ENCODE measurements at regions not wholly inside any gene's neighbourhood (a gene's known extent, or its start where the extent isn't known, plus 50 kb on each side); places are given as distances from the start of the nearest gene placed in this dataset.

DNA sequence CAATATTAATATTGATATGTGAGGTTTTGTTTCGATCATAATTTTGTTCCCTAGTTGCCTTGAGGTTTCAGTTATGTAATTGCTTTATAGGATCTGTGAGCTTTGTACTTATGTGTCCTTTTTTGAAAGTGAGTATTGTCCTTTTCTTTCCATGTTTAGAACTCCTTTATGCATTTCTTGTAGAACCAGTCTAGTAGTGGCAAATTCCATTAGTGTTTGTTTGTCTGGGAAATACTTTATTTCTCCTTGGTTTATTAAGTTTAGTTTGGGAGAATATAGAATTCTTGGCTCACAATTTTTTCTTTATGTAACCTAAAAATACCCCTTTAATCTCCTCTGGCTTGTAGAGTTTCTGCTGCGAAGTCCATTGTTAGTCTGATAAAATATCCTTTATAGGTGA, 127.5 kb upstream of the KITLG start:
- POLR2A ChIA-PET (ENCODE audit: unreplicated experiment) = no interaction called here

DNA sequence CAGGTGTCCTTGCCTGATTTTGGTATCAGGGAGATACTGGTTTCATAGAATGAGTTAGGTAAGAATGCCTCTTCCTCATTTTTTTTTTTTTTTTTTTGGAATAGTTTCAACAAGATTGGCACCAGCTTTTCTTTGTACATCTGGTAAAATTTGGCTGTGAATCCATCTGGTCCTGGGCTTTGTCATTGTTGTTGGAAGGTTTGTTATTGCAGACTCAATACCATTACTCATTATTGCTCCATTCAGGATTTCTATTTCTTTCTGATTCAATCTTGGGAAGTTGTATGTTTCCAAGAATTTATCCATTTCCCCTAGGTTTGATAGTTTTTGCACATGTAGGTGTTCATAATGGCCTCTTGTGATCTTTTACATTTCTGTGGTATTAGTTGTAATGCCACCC, 126.0 kb upstream of the KITLG start:
- CTCF ChIA-PET = no interaction called here
- no peaks in the 10 kb centered on the region for H3K4me1 ChIP-seq (replicated peaks; ENCODE audit: insufficient read depth)

More for the DNA sequence above, 127.5 kb upstream of the KITLG start:
- Histone ChIP-seq H3K79me2 (ENCODE audit: low read depth) (no peaks in the 10 kb centered on the region), H3K9me2 (ENCODE audit: insufficient read depth) (no peaks in the 10 kb centered on the region), H3K9me3 (ENCODE audit: insufficient read depth, low read depth) (no peaks in the 10 kb centered on the region), H3K4me2 (no peak overlapping the region), H3K4me3 (no peak overlapping the region), H3K36me3 (ENCODE audit: low read depth) (no peaks in the 10 kb centered on the region), H3K4me1 (replicated peaks; ENCODE audit: insufficient read depth) (no peaks in the 10 kb centered on the region), H4K20me1 (ENCODE audit: insufficient read depth) (no peaks in the 10 kb centered on the region), H3K27me3 (ENCODE audit: insufficient read depth, low read depth) (no peaks in the 10 kb centered on the region), H2AFZ (no peak overlapping the region), H3K27ac (no peak overlapping the region), H3F3A (ENCODE audit: insufficient read depth, low read depth) (no peaks in the 10 kb centered on the region)
- intact Hi-C loops (cut with micrococcal nuclease; ENCODE audit: unreplicated experiment) = no loop called here
- TF ChIP-seq CTCF (conservative IDR thresholded peaks at IDR 0.05) (no peak), EZH2 (IDR thresholded peaks at IDR 0.05; ENCODE audit: low read depth) (no peak)
- CTCF ChIA-PET = no interaction called here
- no peak for DNase-seq
- no TSS peak for BruUV-seq (replicated peaks)

GRCh38 chr12:88703790-88704189, 123.5 kb upstream of the KITLG start:
- Histone ChIP-seq H3K9me2 (ENCODE audit: insufficient read depth) (no peaks in the 10 kb centered on the region), H3K27me3 (ENCODE audit: insufficient read depth, low read depth) (no peaks in the 10 kb centered on the region), H3K4me2 (no peak overlapping the region), H3K4me3 (no peak overlapping the region), H3K27ac (no peak overlapping the region), H3F3A (ENCODE audit: insufficient read depth, low read depth) (no peaks in the 10 kb centered on the region), H3K79me2 (ENCODE audit: low read depth) (no peaks in the 10 kb centered on the region), H4K20me1 (ENCODE audit: insufficient read depth) (no peaks in the 10 kb centered on the region), H3K9me3 (ENCODE audit: insufficient read depth, low read depth) (no peaks in the 10 kb centered on the region), H3K36me3 (ENCODE audit: low read depth) (no peaks in the 10 kb centered on the region), H3K4me1 (replicated peaks; ENCODE audit: insufficient read depth) (no peaks in the 10 kb centered on the region), H2AFZ (no peak overlapping the region)
- CTCF ChIA-PET = no interaction called here
- TF ChIP-seq EZH2 (IDR thresholded peaks at IDR 0.05; ENCODE audit: low read depth) (no peak), CTCF (conservative IDR thresholded peaks at IDR 0.05) (no peak)
- POLR2A ChIA-PET (ENCODE audit: unreplicated experiment) = no interaction called here
- BruUV-seq (replicated peaks) = no TSS peak
- intact Hi-C loops (cut with micrococcal nuclease; ENCODE audit: unreplicated experiment) = no loop called here
- peak in 1 of 2 experiments; percentile 35 for DNase-seq

More for the DNA sequence above, 126.0 kb upstream of the KITLG start:
- no peak for DNase-seq
- Histone ChIP-seq H3K36me3 (ENCODE audit: low read depth) (no peaks in the 10 kb centered on the region), H3K4me3 (no peak overlapping the region), H3F3A (ENCODE audit: insufficient read depth, low read depth) (no peaks in the 10 kb centered on the region), H3K27me3 (ENCODE audit: insufficient read depth, low read depth) (no peaks in the 10 kb centered on the region), H3K27ac (no peak overlapping the region), H4K20me1 (ENCODE audit: insufficient read depth) (no peaks in the 10 kb centered on the region), H3K9me3 (ENCODE audit: insufficient read depth, low read depth) (no peaks in the 10 kb centered on the region), H3K9me2 (ENCODE audit: insufficient read depth) (no peaks in the 10 kb centered on the region), H3K4me2 (no peak overlapping the region), H2AFZ (no peak overlapping the region), H3K79me2 (ENCODE audit: low read depth) (no peaks in the 10 kb centered on the region)
- TF ChIP-seq EZH2 (IDR thresholded peaks at IDR 0.05; ENCODE audit: low read depth) (no peak), CTCF (conservative IDR thresholded peaks at IDR 0.05) (no peak)
- POLR2A ChIA-PET (ENCODE audit: unreplicated experiment) = no interaction called here
- BruUV-seq (replicated peaks) = no TSS peak
- intact Hi-C loops (cut with micrococcal nuclease; ENCODE audit: unreplicated experiment) = no loop called here
